ENCODE measurements at regions not wholly inside any gene's neighbourhood (a gene's known extent, or its start where the extent isn't known, plus 50 kb on each side); places are given as distances from the start of the nearest gene placed in this dataset.

- no peak for DNase-seq (ENCODE audit: low spot score)
Observed at GRCh38 chr14:86722612-86723253, 1192.8 kb downstream of the FLRT2 start.

- DNase-seq (ENCODE audit: low spot score) = no peak
Observed at GRCh38 chr14:86714575-86714974, 1184.6 kb downstream of the FLRT2 start.

- DNase-seq (ENCODE audit: low spot score) = no peak
Observed at GRCh38 chr14:86714153-86714552, 1184.2 kb downstream of the FLRT2 start.

GRCh38 chr14:86712727-86713126 is 1182.8 kb downstream of the FLRT2 start:
- no peak for DNase-seq (ENCODE audit: low spot score)

- DNase-seq (ENCODE audit: low spot score) = peak; percentile 4
Observed at GRCh38 chr14:86712176-86712575, 1182.2 kb downstream of the FLRT2 start.

- DNase-seq (ENCODE audit: low spot score) = no peak
Observed at GRCh38 chr14:86708846-86709339, 1178.9 kb downstream of the FLRT2 start.

- DNase-seq (ENCODE audit: low spot score) = no peak
Observed at GRCh38 chr14:86707071-86707470, 1177.1 kb downstream of the FLRT2 start.

- no peak for DNase-seq (ENCODE audit: low spot score)
Observed at GRCh38 chr14:86683561-86683960, 1153.6 kb downstream of the FLRT2 start.

- no peak for DNase-seq (ENCODE audit: low spot score)
Observed at GRCh38 chr14:86675059-86675458, 1145.1 kb downstream of the FLRT2 start.

- no peak for DNase-seq (ENCODE audit: low spot score)
Observed at GRCh38 chr14:86673523-86673969, 1143.6 kb downstream of the FLRT2 start.

GRCh38 chr14:86672080-86672479 is 1142.1 kb downstream of the FLRT2 start:
- DNase-seq (ENCODE audit: low spot score) = no peak

- DNase-seq (ENCODE audit: low spot score) = no peak
Observed at GRCh38 chr14:86665975-86666374, 1136.0 kb downstream of the FLRT2 start.

GRCh38 chr14:86662334-86662733 is 1132.4 kb downstream of the FLRT2 start:
- DNase-seq (ENCODE audit: low spot score) = no peak

- DNase-seq (ENCODE audit: low spot score) = no peak
Observed at GRCh38 chr14:86654558-86655184, 1124.7 kb downstream of the FLRT2 start.

- DNase-seq (ENCODE audit: low spot score) = no peak
Observed at GRCh38 chr14:86652526-86652925, 1122.6 kb downstream of the FLRT2 start.

- DNase-seq (ENCODE audit: low spot score) = peak; percentile 9
Observed at GRCh38 chr14:86646696-86647690, 1117.0 kb downstream of the FLRT2 start.

- no peak for DNase-seq (ENCODE audit: low spot score)
Observed at GRCh38 chr14:86646125-86646524, 1116.2 kb downstream of the FLRT2 start.

GRCh38 chr14:86641310-86641709 is 1111.4 kb downstream of the FLRT2 start:
- DNase-seq (ENCODE audit: low spot score) = no peak

- no peak for DNase-seq (ENCODE audit: low spot score)
Observed at GRCh38 chr14:86640288-86640687, 1110.3 kb downstream of the FLRT2 start.

GRCh38 chr14:86639666-86640065 is 1109.7 kb downstream of the FLRT2 start:
- DNase-seq (ENCODE audit: low spot score) = no peak

- peak; percentile 47 for DNase-seq (ENCODE audit: low spot score)
Observed at GRCh38 chr14:86639146-86639545, 1109.2 kb downstream of the FLRT2 start.

- no peak for DNase-seq (ENCODE audit: low spot score)
Observed at GRCh38 chr14:86627080-86627479, 1097.1 kb downstream of the FLRT2 start.
